ENCODE measurements at regions not wholly inside any gene's neighbourhood (a gene's known extent, or its start where the extent isn't known, plus 50 kb on each side); places are given as distances from the start of the nearest gene placed in this dataset.

GRCh38 chr2:239750045-239750835 is 274.9 kb downstream of the NDUFA10 start:
- H3K27ac ChIP-seq = no peak overlapping the region
- peaks cover 0 to 55% (median 6%) of the 10 kb centered on the region in 9 donors for H3K27me3 ChIP-seq
- H3K4me3 ChIP-seq = no peak overlapping the region
- WGBS, 4 donors = 87 to 92% (median 90%) methylated on average over 24 to 29 of the region's 29 CpGs
- H3K4me1 ChIP-seq = peaks cover 0 to 11% (median 0%) of the 10 kb centered on the region in 12 donors
- TF ChIP-seq CTCF (IDR thresholded peaks at IDR 0.05) (no peak), POLR2A (IDR thresholded peaks at IDR 0.05) (no peak)
- no peaks in the 10 kb centered on the region for H3K9me3 ChIP-seq
- H3K36me3 ChIP-seq = no peaks in the 10 kb centered on the region
- ATAC-seq (no peak), DNase-seq (peak in 1 of 5 donors; percentile 54)
- intact Hi-C loops (cut with DNase I) = no loop called here

- H3K4me3 ChIP-seq = no peak overlapping the region
- no peaks in the 10 kb centered on the region for H3K9me3 ChIP-seq
- TF ChIP-seq POLR2A (IDR thresholded peaks at IDR 0.05) (no peak), CTCF (IDR thresholded peaks at IDR 0.05) (no peak)
- no peak overlapping the region for H3K27ac ChIP-seq
- H3K4me1 ChIP-seq = peaks cover 0 to 11% (median 0%) of the 10 kb centered on the region in 12 donors
- H3K27me3 ChIP-seq = peaks cover 0 to 64% (median 11%) of the 10 kb centered on the region in 9 donors
- 83 to 94% (median 88%) methylated on average over 4 to 12 of the region's 12 CpGs for WGBS, 4 donors
- peak in 1 of 5 donors; percentile 46 for DNase-seq
- H3K36me3 ChIP-seq = no peaks in the 10 kb centered on the region
- no peak for ATAC-seq
- intact Hi-C loops (cut with DNase I) = no loop called here
These were observed 275.8 kb downstream of the NDUFA10 start for GRCh38 chr2:239749272-239749873.

- peaks cover 0 to 11% (median 0%) of the 10 kb centered on the region in 12 donors for H3K4me1 ChIP-seq
- intact Hi-C loops (cut with DNase I) = no loop called here
- H3K4me3 ChIP-seq = no peak overlapping the region
- DNase-seq (no peak), ATAC-seq (no peak)
- H3K36me3 ChIP-seq = no peaks in the 10 kb centered on the region
- H3K27me3 ChIP-seq = peaks cover 0 to 68% (median 11%) of the 10 kb centered on the region in 9 donors
- H3K27ac ChIP-seq = no peak overlapping the region
- H3K9me3 ChIP-seq = no peaks in the 10 kb centered on the region
- 87 to 93% (median 88%) methylated on average over 9 of the region's 9 CpGs for WGBS, 4 donors
- TF ChIP-seq POLR2A (IDR thresholded peaks at IDR 0.05) (no peak), CTCF (IDR thresholded peaks at IDR 0.05) (no peak)
These were observed 276.3 kb downstream of the NDUFA10 start for GRCh38 chr2:239748811-239749210.

GRCh38 chr2:239747771-239748170 is 277.4 kb downstream of the NDUFA10 start:
- Histone ChIP-seq H3K4me1 (peaks cover 0 to 11% (median 0%) of the 10 kb centered on the region in 12 donors), H3K36me3 (no peaks in the 10 kb centered on the region), H3K4me3 (no peak overlapping the region), H3K27me3 (peaks cover 0 to 65% (median 11%) of the 10 kb centered on the region in 9 donors), H3K27ac (no peak overlapping the region), H3K9me3 (no peaks in the 10 kb centered on the region)
- ATAC-seq (no peak), DNase-seq (peak in 1 of 5 donors; percentile 18)
- intact Hi-C loops (cut with DNase I) = no loop called here
- 90 to 95% (median 93%) methylated on average over 5 of the region's 5 CpGs for WGBS, 4 donors
- TF ChIP-seq CTCF (IDR thresholded peaks at IDR 0.05) = no peak
- TF ChIP-seq POLR2A (IDR thresholded peaks at IDR 0.05) = no peak
